ENCODE measurements at regions not wholly inside any gene's neighbourhood (a gene's known extent, or its start where the extent isn't known, plus 50 kb on each side); places are given as distances from the start of the nearest gene placed in this dataset.

GRCh38 chr4:116361790-116362189 is 723.6 kb downstream of the TRAM1L1 start:
- no peak overlapping the region for H3K4me3 ChIP-seq (replicated peaks in 1 of 2; ENCODE audit: low read depth in 2 of 2, low read length in 2 of 2)
- TF ChIP-seq CTCF (IDR thresholded peaks at IDR 0.05; ENCODE audit: low read depth, low read length): no peak
- no peak for DNase-seq (ENCODE audit: low read depth in 2 of 2)

GRCh38 chr4:116358633-116359222 is 726.6 kb downstream of the TRAM1L1 start:
- peak; percentile 72 to 74 for DNase-seq (ENCODE audit: low read depth in 2 of 2)
- TF ChIP-seq CTCF (IDR thresholded peaks at IDR 0.05; ENCODE audit: low read depth, low read length): peak; percentile 44
- H3K4me3 ChIP-seq (replicated peaks in 1 of 2; ENCODE audit: low read depth in 2 of 2, low read length in 2 of 2): no peak overlapping the region

DNA sequence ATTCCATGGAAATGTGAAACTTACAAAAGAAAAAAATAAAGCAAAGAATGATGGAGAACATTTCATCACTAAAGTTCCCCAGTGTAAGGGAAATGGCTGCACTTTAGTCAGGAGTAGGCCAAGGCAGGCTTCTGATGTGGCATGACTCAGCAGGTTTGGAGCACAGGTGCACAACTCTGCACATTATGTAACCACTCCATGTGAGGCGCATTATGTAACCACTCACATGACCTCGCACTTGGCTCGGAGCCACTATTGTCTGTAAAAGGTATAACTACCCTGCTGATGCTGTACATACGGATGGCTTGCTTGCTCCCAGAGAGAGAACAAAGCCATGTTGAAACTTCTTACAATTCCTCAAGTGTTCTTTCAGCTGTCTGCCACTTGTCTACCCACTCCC is 727.6 kb downstream of the TRAM1L1 start:
- peak; percentile 1 to 16 for DNase-seq (ENCODE audit: low read depth in 2 of 2)
- H3K4me3 ChIP-seq (replicated peaks in 1 of 2; ENCODE audit: low read depth in 2 of 2, low read length in 2 of 2): no peak overlapping the region

GRCh38 chr4:116346750-116347149 is 738.6 kb downstream of the TRAM1L1 start:
- DNase-seq (ENCODE audit: low read depth in 2 of 2): no peak
- no peak overlapping the region for H3K4me3 ChIP-seq (replicated peaks in 1 of 2; ENCODE audit: low read depth in 2 of 2, low read length in 2 of 2)
- no peak for TF ChIP-seq CTCF (IDR thresholded peaks at IDR 0.05; ENCODE audit: low read depth, low read length)

More for the DNA sequence above, 727.6 kb downstream of the TRAM1L1 start:
- TF ChIP-seq CTCF (IDR thresholded peaks at IDR 0.05; ENCODE audit: low read depth, low read length): no peak

- TF ChIP-seq CTCF (IDR thresholded peaks at IDR 0.05; ENCODE audit: low read depth, low read length): no peak
- DNase-seq (ENCODE audit: low read depth in 2 of 2): no peak
- no peak overlapping the region for H3K4me3 ChIP-seq (replicated peaks in 1 of 2; ENCODE audit: low read depth in 2 of 2, low read length in 2 of 2)
Measured at GRCh38 chr4:116343809-116344208, 741.6 kb downstream of the TRAM1L1 start.

- no peak for TF ChIP-seq CTCF (IDR thresholded peaks at IDR 0.05; ENCODE audit: low read depth, low read length)
- H3K4me3 ChIP-seq (replicated peaks in 1 of 2; ENCODE audit: low read depth in 2 of 2, low read length in 2 of 2): no peak overlapping the region
- DNase-seq (ENCODE audit: low read depth in 2 of 2): no peak
Measured at GRCh38 chr4:116342143-116342542, 743.2 kb downstream of the TRAM1L1 start.

GRCh38 chr4:116332508-116332907 is 752.9 kb downstream of the TRAM1L1 start:
- no peak for TF ChIP-seq CTCF (IDR thresholded peaks at IDR 0.05; ENCODE audit: low read depth, low read length)
- H3K4me3 ChIP-seq (replicated peaks in 1 of 2; ENCODE audit: low read depth in 2 of 2, low read length in 2 of 2): no peak overlapping the region
- DNase-seq (ENCODE audit: low read depth in 2 of 2): no peak
